ENCODE measurements at regions not wholly inside any gene's neighbourhood (a gene's known extent, or its start where the extent isn't known, plus 50 kb on each side); places are given as distances from the start of the nearest gene placed in this dataset.

- DNase-seq (ENCODE audit: low spot score in 2 of 2), result no peak
- WGBS, 2 donors, result 90 to 92% methylated on average over 3 of the region's 3 CpGs
- no peak overlapping the region for H3K4me3 ChIP-seq (ENCODE audit: low read depth, poor library complexity, severe bottlenecking)
- TF ChIP-seq CTCF (IDR thresholded peaks at IDR 0.05) (no peak), POLR2A (IDR thresholded peaks at IDR 0.05) (no peak)
- intact Hi-C loops (cut with DNase I; ENCODE audit: low total_unique reads), result no loop called here
Observed at GRCh38 chr4:138925495-138925894, 90.1 kb upstream of the NOCT start.

DNA sequence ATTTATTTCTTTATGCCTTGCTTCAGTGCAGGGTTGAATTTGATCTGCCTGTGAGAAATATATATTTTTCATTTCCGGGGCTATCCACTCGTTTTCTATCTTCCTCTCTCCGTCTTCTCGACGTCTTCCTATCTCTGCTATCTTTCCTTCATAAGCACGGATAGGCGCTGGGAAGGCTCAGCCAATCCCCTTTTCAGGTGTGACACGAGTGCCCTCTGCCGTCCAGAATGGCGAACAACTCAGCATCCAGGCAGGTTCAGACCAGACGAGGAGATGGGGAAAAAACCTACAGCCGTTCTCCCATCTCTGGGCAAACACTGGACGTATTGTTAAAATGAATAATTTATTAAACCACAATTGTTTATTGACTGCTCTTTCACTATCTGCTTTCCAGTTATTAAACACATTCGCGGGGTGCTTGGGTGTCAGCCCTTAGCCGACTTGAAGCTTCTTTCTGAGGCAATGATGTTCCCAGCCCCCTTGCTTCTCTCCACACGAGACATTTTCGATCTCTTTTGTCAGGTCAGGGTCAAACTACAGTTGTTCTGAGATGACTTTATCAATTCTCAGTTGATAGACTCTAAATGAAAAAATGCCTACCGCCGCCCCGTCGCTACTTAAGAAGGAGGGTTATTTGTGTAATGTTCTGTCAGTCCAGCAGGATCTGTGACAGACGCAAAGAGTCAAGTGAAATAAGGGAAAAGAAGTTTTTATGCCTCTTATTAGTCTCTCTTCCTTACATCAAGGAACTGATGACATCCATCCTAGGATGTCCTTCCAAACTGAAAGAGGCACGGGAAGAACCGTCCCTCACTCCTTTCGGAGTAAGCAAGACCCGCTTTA, 96.3 kb upstream of the NOCT start:
- intact Hi-C loops (cut with DNase I; ENCODE audit: low total_unique reads), result no loop called here
- 38 to 39% methylated on average over 27 of the region's 27 CpGs for WGBS, 2 donors
- no peak for TF ChIP-seq CTCF (IDR thresholded peaks at IDR 0.05)
- no peak for TF ChIP-seq POLR2A (IDR thresholded peaks at IDR 0.05)
- H3K4me3 ChIP-seq (ENCODE audit: low read depth, poor library complexity, severe bottlenecking), result no peak overlapping the region
- DNase-seq (ENCODE audit: low spot score in 2 of 2), result peak in 1 of 2 donors; percentile 28

GRCh38 chr4:138918169-138918869, 97.3 kb upstream of the NOCT start:
- no peak overlapping the region for H3K4me3 ChIP-seq (ENCODE audit: low read depth, poor library complexity, severe bottlenecking)
- DNase-seq (ENCODE audit: low spot score in 2 of 2), result no peak
- WGBS, 2 donors, result 88 to 90% methylated on average over 15 of the region's 15 CpGs
- TF ChIP-seq CTCF (IDR thresholded peaks at IDR 0.05) (no peak), POLR2A (IDR thresholded peaks at IDR 0.05) (no peak)
- intact Hi-C loops (cut with DNase I; ENCODE audit: low total_unique reads), result no loop called here

DNA sequence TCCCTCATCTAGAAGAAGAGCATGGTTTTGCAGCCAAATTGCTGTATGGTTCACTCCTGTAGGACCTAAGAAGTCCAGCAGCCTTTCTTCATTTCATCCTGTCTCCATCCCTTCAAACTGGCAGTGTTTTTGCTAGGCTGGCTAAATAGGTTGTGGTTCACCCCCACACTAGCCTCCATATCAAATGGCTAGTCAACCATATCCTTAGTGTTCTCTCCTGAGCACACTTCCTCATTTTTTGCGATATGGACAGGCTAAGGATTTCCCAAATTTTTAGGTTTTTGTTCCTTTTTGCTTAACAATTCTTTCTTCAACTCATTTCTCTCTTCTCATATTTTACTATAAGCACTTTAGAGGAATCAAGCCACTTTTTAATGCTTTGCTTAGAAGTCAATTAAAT, 98.8 kb upstream of the NOCT start:
- no peak overlapping the region for H3K4me3 ChIP-seq (ENCODE audit: low read depth, poor library complexity, severe bottlenecking)
- intact Hi-C loops (cut with DNase I; ENCODE audit: low total_unique reads), result no loop called here
- DNase-seq (ENCODE audit: low spot score in 2 of 2), result no peak
- TF ChIP-seq CTCF (IDR thresholded peaks at IDR 0.05) (no peak), POLR2A (IDR thresholded peaks at IDR 0.05) (no peak)
- WGBS, 2 donors, result 81 to 93% methylated on average over 1 of the region's 1 CpG

DNA sequence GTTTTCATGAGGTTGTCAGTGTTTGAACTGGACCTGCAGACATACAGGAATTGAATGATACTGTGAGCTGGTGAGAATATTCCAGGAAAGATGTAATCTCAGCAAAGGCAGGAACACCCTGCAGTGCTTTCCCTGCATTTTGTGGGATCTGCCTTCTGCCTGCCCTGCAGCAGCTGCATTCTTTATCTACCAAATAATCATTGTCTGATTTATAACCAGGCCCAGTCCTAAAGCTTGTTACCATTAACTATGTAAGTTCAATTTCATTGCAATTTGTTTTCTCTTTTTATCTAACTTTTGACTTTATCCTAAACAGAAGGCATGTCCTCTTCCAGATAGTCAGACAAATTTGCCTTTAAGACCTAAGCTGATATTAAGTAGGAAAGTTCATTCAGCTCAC, 99.8 kb upstream of the NOCT start:
- H3K4me3 ChIP-seq (ENCODE audit: low read depth, poor library complexity, severe bottlenecking), result no peak overlapping the region
- DNase-seq (ENCODE audit: low spot score in 2 of 2), result no peak
- intact Hi-C loops (cut with DNase I; ENCODE audit: low total_unique reads), result no loop called here
- TF ChIP-seq CTCF (IDR thresholded peaks at IDR 0.05) (no peak), POLR2A (IDR thresholded peaks at IDR 0.05) (no peak)

Data from lower leg skin (tissue), 4 donors.